ENCODE measurements at regions not wholly inside any gene's neighbourhood (a gene's known extent, or its start where the extent isn't known, plus 50 kb on each side); places are given as distances from the start of the nearest gene placed in this dataset.
"Not testable (repeated sequence)": the region's sequence is repeated elsewhere in the genome, so short reads cannot be mapped to it uniquely, and the experiment has no call there.

- H3K9me3 ChIP-seq: peaks cover 0 to 4% (median 0%) of the 10 kb centered on the region in 4 donors
- no peaks in the 10 kb centered on the region for H3K4me1 ChIP-seq
- no peak for TF ChIP-seq EP300 (IDR thresholded peaks at IDR 0.05)
- TF ChIP-seq CTCF (IDR thresholded peaks at IDR 0.05): no peak
- no peak for TF ChIP-seq POLR2AphosphoS5 (IDR thresholded peaks at IDR 0.05)
- no peak for TF ChIP-seq POLR2A (IDR thresholded peaks at IDR 0.05)
- no peaks in the 10 kb centered on the region for H3K36me3 ChIP-seq
- 63 to 72% methylated on average over 2 of the region's 2 CpGs for WGBS, 2 donors
- H3K27me3 ChIP-seq: no peaks in the 10 kb centered on the region
- ATAC-seq (ENCODE audit: low FRiP score in 2 of 2): no peak
- H3K4me3 ChIP-seq: no peak overlapping the region
- no peak for DNase-seq
- no peak overlapping the region for H3K27ac ChIP-seq
These were observed 522.3 kb upstream of the NUDT12 start for GRCh38 chr5:104084896-104085295.

GRCh38 chr5:104082754-104083153, 520.2 kb upstream of the NUDT12 start:
- no peaks in the 10 kb centered on the region for H3K4me1 ChIP-seq
- H3K27me3 ChIP-seq: no peaks in the 10 kb centered on the region
- H3K4me3 ChIP-seq: no peak overlapping the region
- H3K9me3 ChIP-seq: no peaks in the 10 kb centered on the region
- no peaks in the 10 kb centered on the region for H3K36me3 ChIP-seq
- TF ChIP-seq POLR2AphosphoS5 (IDR thresholded peaks at IDR 0.05): no peak
- TF ChIP-seq EP300 (IDR thresholded peaks at IDR 0.05): no peak
- DNase-seq (no peak), ATAC-seq (ENCODE audit: low FRiP score in 2 of 2) (no peak)
- WGBS, 2 donors: 84 to 90% methylated on average over 2 of the region's 2 CpGs
- H3K27ac ChIP-seq: no peak overlapping the region

GRCh38 chr5:104081232-104081631, 518.6 kb upstream of the NUDT12 start:
- no peaks in the 10 kb centered on the region for H3K27me3 ChIP-seq
- no peaks in the 10 kb centered on the region for H3K4me1 ChIP-seq

GRCh38 chr5:104080646-104081175, 518.1 kb upstream of the NUDT12 start:
- no peak for ATAC-seq (ENCODE audit: low FRiP score in 2 of 2)
- no peak for DNase-seq
- Histone ChIP-seq H3K27me3 (no peaks in the 10 kb centered on the region), H3K27ac (no peak overlapping the region), H3K9me3 (no peaks in the 10 kb centered on the region), H3K4me3 (no peak overlapping the region), H3K4me1 (no peaks in the 10 kb centered on the region), H3K36me3 (no peaks in the 10 kb centered on the region)
- TF ChIP-seq CTCF (IDR thresholded peaks at IDR 0.05) (no peak), POLR2A (IDR thresholded peaks at IDR 0.05) (no peak), POLR2AphosphoS5 (IDR thresholded peaks at IDR 0.05) (no peak), EP300 (IDR thresholded peaks at IDR 0.05) (no peak)
- 61 to 64% methylated on average over 2 of the region's 2 CpGs for WGBS, 2 donors

More at GRCh38 chr5:104081232-104081631, 518.6 kb upstream of the NUDT12 start:
- Histone ChIP-seq H3K36me3 (no peaks in the 10 kb centered on the region), H3K4me3 (no peak overlapping the region), H3K9me3 (no peaks in the 10 kb centered on the region), H3K27ac (no peak overlapping the region)
- DNase-seq (no peak), ATAC-seq (ENCODE audit: low FRiP score in 2 of 2) (no peak)
- TF ChIP-seq CTCF (IDR thresholded peaks at IDR 0.05): no peak
- no peak for TF ChIP-seq EP300 (IDR thresholded peaks at IDR 0.05)
- no peak for TF ChIP-seq POLR2AphosphoS5 (IDR thresholded peaks at IDR 0.05)
- TF ChIP-seq POLR2A (IDR thresholded peaks at IDR 0.05): no peak

- WGBS, 2 donors: 92% methylated on average over 29 of the region's 29 CpGs
- peak in 1 of 2 donors; percentile 38 for DNase-seq
- not testable (repeated sequence) for ATAC-seq (ENCODE audit: low FRiP score in 2 of 2)
These were observed 517.5 kb upstream of the NUDT12 start for GRCh38 chr5:104079861-104080645.

GRCh38 chr5:104071887-104072286, 509.3 kb upstream of the NUDT12 start:
- Histone ChIP-seq H3K9me3 (no peaks in the 10 kb centered on the region), H3K27me3 (no peaks in the 10 kb centered on the region)
- WGBS, 2 donors: 57 to 74% methylated on average over 2 of the region's 2 CpGs

More at GRCh38 chr5:104079861-104080645, 517.5 kb upstream of the NUDT12 start:
- not testable (repeated sequence) for H3K9me3 ChIP-seq, H3K4me1 ChIP-seq, H3K27ac ChIP-seq, H3K4me3 ChIP-seq, H3K36me3 ChIP-seq, H3K27me3 ChIP-seq

More at GRCh38 chr5:104071887-104072286, 509.3 kb upstream of the NUDT12 start:
- no peak overlapping the region for H3K27ac ChIP-seq
- H3K4me1 ChIP-seq: no peaks in the 10 kb centered on the region
- H3K4me3 ChIP-seq: no peak overlapping the region
- TF ChIP-seq POLR2A (IDR thresholded peaks at IDR 0.05) (no peak), POLR2AphosphoS5 (IDR thresholded peaks at IDR 0.05) (no peak), CTCF (IDR thresholded peaks at IDR 0.05) (no peak), EP300 (IDR thresholded peaks at IDR 0.05) (no peak)
- no peaks in the 10 kb centered on the region for H3K36me3 ChIP-seq
- ATAC-seq (ENCODE audit: low FRiP score in 2 of 2): no peak
- no peak for DNase-seq
